ENCODE measurements at regions not wholly inside any gene's neighbourhood (a gene's known extent, or its start where the extent isn't known, plus 50 kb on each side); places are given as distances from the start of the nearest gene placed in this dataset.

DNA sequence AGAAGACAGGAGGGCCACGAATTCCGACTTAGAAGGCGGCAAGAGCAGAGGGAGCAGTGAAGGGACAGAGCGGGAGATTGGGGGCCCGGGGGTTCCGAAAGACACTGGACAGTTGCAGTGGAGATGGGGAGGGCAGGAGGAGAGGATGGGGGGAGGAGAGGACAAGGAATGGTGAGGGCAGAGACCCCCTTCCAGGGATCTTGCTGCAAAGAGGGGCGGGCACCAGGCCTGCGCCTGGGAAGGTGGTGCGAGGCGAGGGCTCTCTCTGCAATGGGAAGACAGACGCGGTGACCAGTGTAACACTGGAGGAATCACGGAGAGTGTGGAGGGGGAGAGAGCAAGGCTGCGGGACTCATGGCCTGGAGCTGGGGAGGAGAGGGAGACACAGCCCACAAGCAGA is 185.2 kb downstream of the RBFOX3 start:
- no peak overlapping the region for H3K4me3 ChIP-seq (ENCODE audit: low read depth in 1 of 2, low read length in 2 of 2)
- no peak for TF ChIP-seq EZH2 (IDR thresholded peaks at IDR 0.05; ENCODE audit: borderline replicate concordance, low read depth, low read length, severe bottlenecking)
- TF ChIP-seq, protein P1, sequence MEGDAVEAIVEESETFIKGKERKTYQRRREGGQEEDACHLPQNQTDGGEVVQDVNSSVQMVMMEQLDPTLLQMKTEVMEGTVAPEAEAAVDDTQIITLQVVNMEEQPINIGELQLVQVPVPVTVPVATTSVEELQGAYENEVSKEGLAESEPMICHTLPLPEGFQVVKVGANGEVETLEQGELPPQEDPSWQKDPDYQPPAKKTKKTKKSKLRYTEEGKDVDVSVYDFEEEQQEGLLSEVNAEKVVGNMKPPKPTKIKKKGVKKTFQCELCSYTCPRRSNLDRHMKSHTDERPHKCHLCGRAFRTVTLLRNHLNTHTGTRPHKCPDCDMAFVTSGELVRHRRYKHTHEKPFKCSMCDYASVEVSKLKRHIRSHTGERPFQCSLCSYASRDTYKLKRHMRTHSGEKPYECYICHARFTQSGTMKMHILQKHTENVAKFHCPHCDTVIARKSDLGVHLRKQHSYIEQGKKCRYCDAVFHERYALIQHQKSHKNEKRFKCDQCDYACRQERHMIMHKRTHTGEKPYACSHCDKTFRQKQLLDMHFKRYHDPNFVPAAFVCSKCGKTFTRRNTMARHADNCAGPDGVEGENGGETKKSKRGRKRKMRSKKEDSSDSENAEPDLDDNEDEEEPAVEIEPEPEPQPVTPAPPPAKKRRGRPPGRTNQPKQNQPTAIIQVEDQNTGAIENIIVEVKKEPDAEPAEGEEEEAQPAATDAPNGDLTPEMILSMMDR (IDR thresholded peaks at IDR 0.05; ENCODE audit: borderline replicate concordance, extremely low read depth, low read length, poor library complexity, severe bottlenecking): no peak
- peaks cover 3% of the 10 kb centered on the region for H3K27me3 ChIP-seq (ENCODE audit: insufficient read depth, low read length, poor library complexity)
- no peaks in the 10 kb centered on the region for H3K9me3 ChIP-seq (ENCODE audit: insufficient read depth, low read length, severe bottlenecking)
- H4K20me1 ChIP-seq (ENCODE audit: insufficient read depth, low read length): no peaks in the 10 kb centered on the region; the same call in 1 of the 2 replicates
- no peak overlapping the region for H3K9ac ChIP-seq (ENCODE audit: low read depth, low read length)
- H3K27ac ChIP-seq (ENCODE audit: low read length): no peak overlapping the region
- no peak for ATAC-seq (ENCODE audit: insufficient read depth, low read depth)
- H3K79me2 ChIP-seq (ENCODE audit: insufficient read depth, low read length): no peaks in the 10 kb centered on the region
- DNase-seq: no peak
- H2AFZ ChIP-seq (ENCODE audit: low read depth, low read length): no peak overlapping the region
- H3K4me2 ChIP-seq (ENCODE audit: insufficient read depth, low read length): no peak overlapping the region
- no peaks in the 10 kb centered on the region for H3K36me3 ChIP-seq (ENCODE audit: insufficient read depth, low read length)
- H3K4me1 ChIP-seq (ENCODE audit: insufficient read depth, low read length): no peaks in the 10 kb centered on the region

DNA sequence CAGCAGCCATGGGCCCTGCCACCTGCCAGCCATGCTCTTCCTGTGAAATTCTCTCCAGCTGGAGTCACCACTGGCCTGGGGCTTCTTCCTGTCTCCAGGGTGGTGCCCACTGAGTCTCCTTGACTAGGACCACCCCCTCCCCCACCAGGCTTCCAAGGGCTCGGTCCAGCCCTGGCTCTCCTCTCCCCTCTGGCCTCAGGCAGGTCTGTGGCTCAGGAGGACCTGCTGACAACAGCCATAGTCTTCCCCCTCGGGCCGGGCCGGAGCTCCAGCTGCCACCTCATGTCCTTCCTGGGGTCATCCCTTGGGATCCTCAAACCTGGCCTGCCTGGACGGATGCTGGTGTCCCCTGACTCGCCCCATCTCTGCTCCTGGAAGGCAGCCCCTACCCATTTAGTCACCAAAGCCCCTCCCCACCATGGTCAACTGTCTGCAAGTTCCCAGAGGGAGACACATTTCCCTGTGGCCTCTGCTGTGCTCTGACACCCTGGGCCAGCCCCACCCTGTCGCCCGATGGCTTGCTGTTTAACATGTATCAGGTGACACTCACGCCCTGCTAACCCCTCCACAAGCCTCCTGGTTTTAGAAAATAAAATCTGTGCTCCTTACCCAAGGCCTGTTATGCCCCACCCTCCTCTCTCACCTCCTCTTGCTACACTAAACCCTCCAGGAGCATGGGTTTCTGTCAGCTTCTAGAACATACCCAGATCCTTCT is 186.2 kb downstream of the RBFOX3 start:
- no peaks in the 10 kb centered on the region for H3K36me3 ChIP-seq (ENCODE audit: insufficient read depth, low read length)
- no peak overlapping the region for H3K4me2 ChIP-seq (ENCODE audit: insufficient read depth, low read length)
- H3K9me3 ChIP-seq (ENCODE audit: insufficient read depth, low read length, severe bottlenecking): no peaks in the 10 kb centered on the region
- no peaks in the 10 kb centered on the region; the same call in 1 of the 2 replicates for H4K20me1 ChIP-seq (ENCODE audit: insufficient read depth, low read length)
- TF ChIP-seq, protein P1 (IDR thresholded peaks at IDR 0.05; ENCODE audit: borderline replicate concordance, extremely low read depth, low read length, poor library complexity, severe bottlenecking): no peak
- TF ChIP-seq EZH2 (IDR thresholded peaks at IDR 0.05; ENCODE audit: borderline replicate concordance, low read depth, low read length, severe bottlenecking): no peak
- no peaks in the 10 kb centered on the region for H3K4me1 ChIP-seq (ENCODE audit: insufficient read depth, low read length)
- H3K79me2 ChIP-seq (ENCODE audit: insufficient read depth, low read length): no peaks in the 10 kb centered on the region
- no peak for ATAC-seq (ENCODE audit: insufficient read depth, low read depth)
- peaks cover 3% of the 10 kb centered on the region for H3K27me3 ChIP-seq (ENCODE audit: insufficient read depth, low read length, poor library complexity)
- H3K27ac ChIP-seq (ENCODE audit: low read length): no peak overlapping the region
- no peak overlapping the region for H3K4me3 ChIP-seq (ENCODE audit: low read depth in 1 of 2, low read length in 2 of 2)
- H2AFZ ChIP-seq (ENCODE audit: low read depth, low read length): no peak overlapping the region
- no peak overlapping the region for H3K9ac ChIP-seq (ENCODE audit: low read depth, low read length)
- DNase-seq: no peak

DNA sequence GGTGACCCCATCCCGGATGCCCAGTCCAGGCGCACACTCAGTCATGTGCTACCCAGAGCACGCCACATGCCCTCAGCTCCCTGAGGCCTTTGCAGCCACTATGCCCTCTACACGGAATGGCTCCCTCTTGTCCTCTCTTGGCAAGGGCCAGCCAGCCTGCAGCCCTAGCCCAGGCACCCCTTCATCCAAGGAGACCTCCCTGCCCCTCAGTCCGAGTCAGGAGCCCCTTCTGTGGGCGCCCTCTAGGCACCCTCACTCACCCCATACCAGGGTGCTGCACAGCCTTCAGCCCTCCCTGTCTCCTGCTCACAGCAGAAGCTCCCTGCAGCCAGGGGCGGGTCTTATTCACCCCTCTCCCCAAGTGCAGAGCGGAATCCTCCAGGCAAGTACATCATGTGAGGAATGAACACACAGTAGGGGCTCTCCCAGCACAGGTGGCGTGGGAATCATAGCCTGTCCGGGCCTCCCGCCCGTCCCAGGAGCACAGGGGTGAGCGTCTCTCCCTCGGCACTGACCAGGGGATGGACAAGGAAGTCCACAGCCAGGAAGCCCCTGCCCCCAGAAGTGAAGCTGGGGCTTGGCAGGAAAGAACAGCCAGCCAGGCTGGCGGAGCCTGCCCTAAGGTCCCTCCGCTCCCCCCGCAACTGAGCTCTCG is 186.9 kb downstream of the RBFOX3 start:
- DNase-seq (no peak), ATAC-seq (ENCODE audit: insufficient read depth, low read depth) (no peak)
- no peak overlapping the region for H3K27ac ChIP-seq (ENCODE audit: low read length)
- TF ChIP-seq, protein P1 (IDR thresholded peaks at IDR 0.05; ENCODE audit: borderline replicate concordance, extremely low read depth, low read length, poor library complexity, severe bottlenecking): no peak
- TF ChIP-seq EZH2 (IDR thresholded peaks at IDR 0.05; ENCODE audit: borderline replicate concordance, low read depth, low read length, severe bottlenecking): no peak
- H3K4me3 ChIP-seq (ENCODE audit: low read depth in 1 of 2, low read length in 2 of 2): no peak overlapping the region
- H3K79me2 ChIP-seq (ENCODE audit: insufficient read depth, low read length): no peaks in the 10 kb centered on the region
- no peak overlapping the region for H3K4me2 ChIP-seq (ENCODE audit: insufficient read depth, low read length)
- peaks cover 1% of the 10 kb centered on the region; the same call in 1 of the 2 replicates for H4K20me1 ChIP-seq (ENCODE audit: insufficient read depth, low read length)
- no peaks in the 10 kb centered on the region for H3K36me3 ChIP-seq (ENCODE audit: insufficient read depth, low read length)
- no peaks in the 10 kb centered on the region for H3K4me1 ChIP-seq (ENCODE audit: insufficient read depth, low read length)
- no peaks in the 10 kb centered on the region for H3K9me3 ChIP-seq (ENCODE audit: insufficient read depth, low read length, severe bottlenecking)
- no peak overlapping the region for H3K9ac ChIP-seq (ENCODE audit: low read depth, low read length)
- H3K27me3 ChIP-seq (ENCODE audit: insufficient read depth, low read length, poor library complexity): peaks cover 3% of the 10 kb centered on the region
- H2AFZ ChIP-seq (ENCODE audit: low read depth, low read length): no peak overlapping the region

Data from DND-41 (cell line).